CD1c-positive myeloid dendritic cell (primary cell): ENCODE measurements at regions not wholly inside any gene's neighbourhood (a gene's known extent, or its start where the extent isn't known, plus 50 kb on each side); places are given as distances from the start of the nearest gene placed in this dataset.
A peak's percentile ranks its signal among the peaks of the same experiment; 100 is the strongest.
"Not testable (repeated sequence)": the region's sequence is repeated elsewhere in the genome, so short reads cannot be mapped to it uniquely, and the experiment has no call there.

Experiments used
- DNase-seq: peaks from one replicate; pipeline ENCODE4 v3.0.0-alpha.2; 2016; ENCODE audit errors: extremely low spot score

DNA sequence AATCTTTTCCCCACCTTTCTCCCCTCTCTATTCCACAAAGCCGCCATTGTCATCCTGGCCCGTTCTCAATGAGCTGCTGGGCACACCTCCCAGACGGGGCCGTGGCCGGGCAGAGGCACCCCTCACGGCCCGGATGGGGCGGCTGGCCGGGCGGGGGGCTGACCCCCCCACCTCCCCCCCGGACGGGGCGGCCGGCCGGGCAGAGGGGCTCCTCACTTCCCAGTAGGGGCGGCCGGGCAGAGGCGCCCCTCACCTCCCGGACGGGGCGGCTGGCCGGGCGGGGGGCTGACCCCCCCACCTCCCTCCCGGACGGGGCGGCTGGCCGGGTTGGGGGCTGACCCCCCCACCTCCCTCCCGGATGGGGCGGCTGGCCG lies 85.6 kb downstream of the OR2B2 start:
- not testable (repeated sequence) for DNase-seq

DNA sequence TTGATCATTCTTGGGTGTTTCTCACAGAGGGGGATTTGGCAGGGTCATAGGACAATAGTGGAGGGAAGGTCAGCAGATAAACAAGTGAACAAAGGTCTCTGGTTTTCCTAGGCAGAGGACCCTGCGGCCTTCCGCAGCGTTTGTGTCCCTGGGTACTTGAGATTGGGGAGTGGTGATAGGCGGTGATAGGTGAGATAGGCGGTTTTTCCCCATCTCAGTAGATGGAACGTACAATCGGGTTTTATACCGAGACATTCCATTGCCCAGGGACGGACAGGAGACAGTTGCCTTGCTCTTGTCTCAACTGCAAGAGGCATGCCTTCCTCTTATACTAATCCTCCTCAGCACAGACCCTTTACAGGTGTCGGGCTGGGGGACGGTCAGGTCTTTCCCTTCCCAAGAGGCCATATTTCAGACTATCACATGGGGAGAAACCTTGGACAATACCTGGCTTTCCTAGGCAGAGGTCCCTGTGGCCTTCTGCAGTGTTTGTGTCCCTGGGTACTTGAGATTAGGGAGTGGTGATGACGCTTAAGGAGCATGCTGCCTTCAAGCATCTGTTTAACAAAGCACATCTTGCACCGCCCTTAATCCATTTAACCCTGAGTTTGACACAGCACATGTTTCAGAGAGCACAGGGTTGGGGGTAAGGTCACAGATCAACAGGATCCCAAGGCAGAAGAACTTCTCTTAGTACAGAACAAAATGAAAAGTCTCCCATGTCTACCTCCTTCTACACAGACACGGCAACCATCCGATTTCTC lies 86.2 kb downstream of the OR2B2 start:
- not testable (repeated sequence) for DNase-seq

DNA sequence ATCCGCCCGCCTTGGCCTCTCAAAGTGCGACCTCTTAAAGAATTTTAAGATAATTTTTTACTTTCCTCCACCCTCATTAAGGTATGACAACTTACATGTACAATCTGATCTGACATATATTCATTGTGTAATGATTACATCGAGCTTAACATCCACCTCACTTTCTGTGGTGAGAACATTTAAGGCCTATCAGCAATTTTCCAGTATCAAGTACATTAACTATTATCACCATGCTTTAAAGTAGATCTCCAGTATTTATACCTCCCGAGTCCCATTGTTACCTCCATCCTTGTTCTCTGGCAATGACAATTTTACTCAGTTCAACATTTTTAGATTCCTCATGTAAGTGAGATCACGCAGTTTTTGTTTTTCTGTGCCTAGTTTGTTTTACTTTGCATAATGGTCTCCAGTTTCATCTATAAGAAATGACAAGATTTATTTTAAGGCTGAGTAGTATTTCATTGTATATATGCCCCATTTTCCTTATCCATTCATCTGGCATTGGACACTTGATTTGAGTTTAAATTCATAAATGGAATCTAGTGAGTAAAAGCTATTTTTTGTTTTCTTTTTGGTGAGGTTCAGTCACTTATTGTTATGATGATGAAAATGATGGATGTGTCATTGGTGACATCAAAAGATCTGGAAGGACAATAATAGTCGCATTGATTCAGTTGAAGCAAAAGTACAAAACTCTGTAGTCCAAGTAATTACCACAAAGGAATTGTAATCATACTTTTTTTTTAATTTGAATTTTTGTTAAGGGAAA lies 87.0 kb downstream of the OR2B2 start:
- DNase-seq = no peak

DNA sequence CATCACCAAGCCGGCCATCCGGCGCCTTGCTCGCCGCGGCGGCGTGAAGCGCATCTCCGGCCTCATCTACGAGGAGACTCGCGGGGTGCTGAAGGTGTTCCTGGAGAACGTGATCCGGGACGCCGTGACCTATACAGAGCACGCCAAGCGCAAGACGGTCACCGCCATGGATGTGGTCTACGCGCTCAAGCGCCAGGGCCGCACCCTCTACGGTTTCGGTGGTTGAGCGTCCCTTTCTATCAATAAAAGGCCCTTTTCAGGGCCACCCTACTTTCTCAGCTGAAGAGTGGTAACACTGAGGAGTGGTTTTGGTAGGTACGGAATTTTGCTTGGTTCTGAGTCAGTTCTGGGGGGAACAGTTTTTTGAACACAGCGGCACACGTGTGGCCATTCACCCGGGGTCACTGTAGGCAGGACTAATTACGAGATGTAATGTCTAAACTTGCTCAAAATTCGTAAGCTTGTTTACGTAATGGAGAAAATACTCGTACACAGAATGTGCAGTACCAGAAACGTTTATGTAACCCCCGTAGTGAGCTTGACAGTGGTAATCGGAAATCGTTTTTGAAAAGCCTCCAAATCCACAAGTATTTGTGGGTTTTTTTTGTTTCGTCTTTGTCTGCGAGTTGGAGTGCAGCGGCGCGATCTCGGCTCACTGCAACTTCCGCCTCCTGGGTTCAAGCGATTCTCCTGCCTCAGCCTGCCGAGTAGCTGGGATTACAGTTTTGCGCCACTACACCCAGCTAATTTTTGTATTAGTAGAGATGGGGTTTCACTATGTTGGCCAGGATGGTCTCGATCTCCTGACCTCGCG lies 87.8 kb downstream of the OR2B2 start:
- DNase-seq = peak; percentile 61

DNA sequence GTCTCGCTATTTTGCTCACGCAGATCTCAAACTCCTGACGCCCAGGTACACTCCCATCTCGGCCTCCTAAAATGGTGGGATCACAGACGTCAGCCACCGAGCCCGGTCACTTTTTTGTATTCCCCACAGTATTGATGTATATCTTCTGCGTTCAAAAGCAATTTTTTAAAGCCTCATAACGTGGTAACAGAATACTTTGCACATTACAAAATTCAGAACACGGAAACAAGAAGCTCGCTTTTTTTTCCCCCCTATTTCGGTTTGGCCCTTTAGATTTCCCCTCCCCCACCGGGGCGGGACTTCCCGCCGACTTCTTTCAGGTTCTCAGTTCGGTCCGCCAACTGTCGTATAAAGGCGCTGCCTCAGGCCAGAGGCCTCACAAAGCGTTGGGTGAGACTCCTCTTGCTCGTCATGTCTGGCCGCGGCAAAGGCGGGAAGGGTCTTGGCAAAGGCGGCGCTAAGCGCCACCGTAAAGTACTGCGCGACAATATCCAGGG lies 88.4 kb downstream of the OR2B2 start:
- peak; percentile 60 for DNase-seq

DNA sequence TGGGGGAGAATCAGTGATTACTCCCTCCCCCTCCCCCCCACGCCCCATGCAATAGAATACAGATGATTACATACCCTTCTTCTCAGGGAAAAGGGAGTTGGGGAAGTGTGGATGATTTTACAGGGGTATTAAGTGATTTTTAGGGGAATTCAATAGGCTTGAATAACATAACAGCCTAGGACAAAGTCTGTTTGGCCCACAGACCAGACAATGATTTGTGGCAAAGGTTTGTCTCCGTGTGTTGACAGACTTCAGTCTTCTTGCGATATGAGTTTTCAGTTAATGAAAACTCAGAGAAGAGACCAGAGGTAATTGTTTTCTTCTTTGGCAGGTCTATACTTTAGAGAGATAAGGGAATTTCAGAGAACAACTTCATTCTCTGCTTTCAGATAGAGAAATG lies 95.3 kb downstream of the OR2B2 start:
- DNase-seq = no peak

DNA sequence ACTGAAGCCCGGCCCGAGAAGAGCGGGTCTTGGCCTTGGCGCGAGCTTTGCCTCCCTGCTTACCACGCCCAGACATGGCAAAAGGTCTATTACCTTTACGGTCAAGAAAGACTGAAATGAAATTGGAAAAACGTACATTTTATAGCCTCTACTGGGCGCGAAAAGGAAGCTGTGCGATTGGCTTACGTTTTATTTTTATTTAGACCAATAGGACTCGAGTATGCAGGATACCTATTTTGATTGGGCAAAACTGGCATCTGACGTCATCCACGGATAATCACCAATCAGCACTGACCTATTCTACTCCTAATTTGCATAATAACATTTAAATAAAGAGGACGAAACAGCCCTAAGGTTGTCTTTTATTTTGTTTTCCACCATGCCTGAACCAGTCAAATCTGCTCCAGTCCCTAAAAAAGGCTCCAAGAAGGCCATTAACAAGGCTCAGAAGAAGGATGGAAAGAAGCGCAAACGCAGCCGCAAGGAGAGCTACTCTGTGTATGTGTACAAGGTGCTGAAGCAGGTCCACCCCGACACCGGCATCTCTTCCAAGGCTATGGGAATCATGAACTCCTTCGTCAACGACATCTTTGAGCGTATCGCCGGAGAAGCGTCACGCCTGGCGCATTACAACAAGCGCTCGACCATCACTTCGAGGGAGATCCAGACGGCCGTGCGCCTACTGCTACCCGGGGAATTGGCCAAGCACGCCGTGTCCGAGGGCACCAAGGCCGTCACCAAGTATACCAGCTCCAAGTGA lies 97.4 kb downstream of the OR2B2 start:
- peak; percentile 92 for DNase-seq

DNA sequence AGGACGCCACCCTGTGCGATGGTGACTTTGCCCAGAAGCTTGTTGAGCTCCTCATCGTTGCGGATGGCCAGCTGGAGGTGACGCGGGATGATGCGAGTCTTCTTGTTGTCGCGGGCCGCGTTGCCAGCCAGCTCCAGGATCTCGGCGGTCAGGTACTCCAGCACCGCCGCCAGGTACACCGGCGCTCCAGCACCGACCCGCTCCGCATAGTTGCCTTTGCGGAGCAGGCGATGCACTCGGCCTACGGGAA lies 97.9 kb downstream of the OR2B2 start:
- not testable (repeated sequence) for DNase-seq

DNA sequence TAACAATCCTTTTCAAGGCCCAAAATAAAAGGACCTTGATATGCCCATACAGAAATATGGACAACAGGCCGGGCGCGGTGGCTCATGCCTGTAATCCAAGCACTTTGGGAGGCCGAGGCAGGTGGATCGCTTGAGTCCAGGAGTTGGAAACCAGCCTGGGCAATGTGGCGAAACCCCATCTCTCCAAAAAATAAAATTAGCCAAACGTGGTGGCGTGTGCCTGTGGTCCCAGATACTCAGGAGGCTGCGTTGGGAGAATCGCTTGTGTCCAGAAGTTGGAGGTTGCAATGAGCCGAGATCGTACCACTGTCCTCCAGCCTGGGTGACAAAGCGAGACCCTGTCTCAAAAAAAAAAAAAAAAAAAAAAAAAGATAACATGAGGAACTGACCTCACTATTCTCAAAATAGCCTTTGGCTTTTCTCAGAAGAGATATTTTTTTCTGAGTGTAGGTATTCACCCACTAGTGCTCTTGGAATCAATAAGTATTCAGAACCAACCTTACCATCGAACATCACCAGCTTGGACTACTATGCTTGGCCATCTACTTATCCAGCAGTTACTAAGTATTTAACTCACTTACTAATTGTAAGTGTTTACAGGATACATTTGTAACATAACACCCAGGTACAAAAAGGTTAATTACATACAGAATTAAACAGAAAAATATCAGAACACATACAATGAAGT lies 99.2 kb downstream of the OR2B2 start:
- DNase-seq = no peak

DNA sequence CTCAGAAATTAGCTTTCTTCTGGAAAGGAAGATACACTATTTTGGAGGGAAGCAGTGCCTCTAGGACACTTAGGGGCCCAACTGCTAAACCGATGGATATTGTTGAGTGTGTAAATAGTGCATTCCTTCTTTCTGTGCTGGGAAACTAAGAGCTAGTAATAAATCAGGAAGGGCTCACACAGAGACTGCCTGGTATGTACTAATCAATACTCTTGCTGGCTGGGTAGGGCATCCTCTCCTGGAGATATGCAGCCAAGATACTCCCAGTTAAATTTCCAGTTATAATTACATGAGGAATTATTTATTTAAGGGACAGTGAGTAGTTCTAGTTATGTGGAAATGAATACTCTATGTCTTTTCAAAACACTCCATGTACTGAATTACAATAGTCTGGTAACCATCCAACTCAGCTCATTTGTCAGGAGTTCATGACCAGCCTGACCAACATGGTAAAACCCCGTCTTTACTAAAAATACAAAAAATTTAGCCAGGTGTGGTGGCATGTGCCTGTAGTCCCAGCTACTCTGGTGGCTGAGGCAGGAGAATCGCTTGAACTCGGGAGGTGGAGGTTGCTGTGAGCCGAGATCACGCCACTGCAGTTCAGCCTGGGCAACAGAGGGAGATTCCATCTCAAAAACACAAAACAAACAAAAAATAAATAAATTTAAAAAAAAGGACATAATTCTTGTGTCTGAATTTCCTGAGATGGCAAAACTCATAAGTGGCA lies 100.0 kb downstream of the OR2B2 start:
- no peak for DNase-seq

DNA sequence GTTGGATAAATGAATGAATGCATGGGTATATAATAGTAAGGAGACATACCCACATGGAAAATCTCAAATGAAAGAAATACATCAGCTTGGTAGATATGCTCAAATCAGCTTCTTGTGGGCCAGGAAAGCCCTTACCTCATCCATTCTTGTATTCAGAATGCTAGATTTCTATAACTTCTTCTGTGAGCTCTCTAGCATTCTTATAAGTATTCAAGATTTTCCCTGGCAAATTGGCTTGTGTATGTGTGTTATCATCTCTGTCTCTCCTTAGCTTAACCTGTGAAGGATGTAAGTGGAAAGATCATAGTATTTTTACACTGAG lies 100.8 kb downstream of the OR2B2 start:
- no peak for DNase-seq

DNA sequence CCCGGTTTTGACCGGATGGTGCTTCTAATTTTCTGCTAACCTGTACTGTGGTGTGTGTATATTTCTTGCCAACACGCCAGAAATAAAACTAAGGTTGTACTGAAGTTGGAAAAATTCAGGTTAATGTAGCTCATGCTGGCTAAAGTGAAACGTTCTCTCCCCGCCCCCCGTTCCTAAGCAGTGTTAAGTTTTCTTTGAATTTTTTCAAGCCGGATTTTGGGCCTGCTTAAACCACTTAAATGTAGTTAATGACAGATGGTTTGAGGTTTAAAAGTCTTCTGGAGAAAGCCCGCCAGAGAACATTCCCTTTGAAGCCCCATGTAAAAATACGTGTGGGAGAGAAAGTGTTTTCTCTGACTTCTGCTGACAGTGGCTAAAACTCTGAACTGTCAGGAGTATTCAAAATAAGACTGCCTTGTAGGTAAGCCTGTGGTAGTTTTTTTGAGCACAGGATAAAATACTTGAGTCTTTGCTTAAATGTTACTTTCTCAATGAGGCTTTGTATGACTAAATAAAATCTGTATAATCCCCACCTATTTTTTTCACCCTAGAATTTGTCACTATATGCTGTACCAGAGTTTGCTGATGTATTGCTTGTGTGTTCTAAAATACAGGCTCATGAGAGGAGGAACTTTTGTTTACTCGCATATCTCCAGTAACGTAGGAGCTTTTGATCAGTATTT lies 101.3 kb downstream of the OR2B2 start:
- no peak for DNase-seq

DNA sequence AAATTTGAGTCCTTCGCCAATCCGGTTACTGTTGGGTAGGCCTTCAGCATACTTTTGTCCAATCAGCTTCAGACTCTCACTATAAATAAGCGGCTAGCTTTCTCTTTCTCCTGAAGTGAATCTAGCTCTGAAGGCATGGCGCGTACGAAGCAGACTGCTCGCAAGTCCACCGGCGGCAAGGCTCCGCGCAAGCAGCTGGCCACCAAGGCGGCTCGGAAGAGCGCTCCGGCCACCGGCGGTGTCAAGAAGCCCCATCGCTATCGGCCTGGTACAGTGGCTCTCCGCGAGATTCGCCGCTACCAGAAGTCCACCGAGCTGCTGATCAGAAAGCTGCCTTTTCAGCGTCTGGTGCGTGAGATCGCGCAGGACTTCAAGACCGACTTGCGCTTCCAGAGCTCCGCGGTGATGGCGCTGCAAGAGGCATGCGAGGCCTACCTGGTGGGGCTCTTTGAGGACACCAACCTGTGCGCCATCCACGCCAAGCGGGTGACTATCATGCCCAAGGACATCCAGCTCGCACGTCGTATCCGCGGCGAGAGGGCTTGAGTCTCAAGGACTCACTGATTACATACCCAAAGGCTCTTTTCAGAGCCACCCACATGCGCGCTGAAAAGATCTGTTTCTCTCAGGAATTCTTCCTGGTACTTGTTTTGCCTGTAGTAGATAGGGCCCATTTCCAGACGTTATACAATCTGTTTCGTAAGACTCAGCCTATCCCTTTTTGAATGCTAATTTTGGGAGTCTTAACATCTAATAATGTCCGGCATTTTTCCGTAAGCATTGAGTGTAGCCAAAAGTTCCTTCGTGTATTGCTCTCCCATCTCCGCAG lies 102.0 kb downstream of the OR2B2 start:
- DNase-seq = peak; percentile 95

DNA sequence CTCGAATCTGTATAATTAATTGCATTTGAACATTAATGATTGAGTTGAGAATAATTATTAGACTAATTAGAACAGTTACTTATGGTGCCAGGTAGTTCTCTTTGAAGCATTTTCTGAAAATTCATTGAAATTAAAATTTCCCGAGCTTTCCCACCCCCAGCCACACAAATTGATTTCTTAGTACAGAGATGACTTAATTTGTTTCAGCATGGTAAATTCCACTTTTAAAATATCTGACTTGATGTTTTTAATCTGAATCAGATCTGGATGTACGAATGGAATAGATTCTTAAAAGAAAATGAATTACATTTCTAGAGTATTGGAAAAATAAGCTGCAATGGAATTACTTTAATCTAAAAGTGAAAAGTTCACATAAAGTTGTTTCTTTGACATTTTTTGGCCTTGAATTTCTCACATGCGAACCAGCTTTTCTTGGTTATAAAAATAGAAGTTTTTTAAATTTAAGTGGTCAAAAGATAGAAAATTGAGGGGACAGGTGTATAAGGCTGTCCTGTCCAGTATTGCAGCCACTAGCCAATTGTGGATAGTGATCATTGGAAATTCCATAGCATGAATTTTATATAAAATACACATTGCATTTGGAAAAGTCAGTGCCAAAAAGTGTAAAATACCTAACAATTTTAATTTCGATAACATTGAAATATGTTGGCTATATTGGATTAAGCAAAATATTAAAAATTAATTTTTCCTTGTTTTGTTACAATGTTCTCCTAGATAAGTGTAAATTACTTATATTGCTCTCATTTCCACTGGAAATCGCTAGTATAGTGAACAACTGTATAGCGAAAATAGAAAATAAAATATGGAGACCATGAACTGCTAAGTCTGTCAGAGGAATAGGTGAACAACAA lies 102.9 kb downstream of the OR2B2 start:
- no peak for DNase-seq

DNA sequence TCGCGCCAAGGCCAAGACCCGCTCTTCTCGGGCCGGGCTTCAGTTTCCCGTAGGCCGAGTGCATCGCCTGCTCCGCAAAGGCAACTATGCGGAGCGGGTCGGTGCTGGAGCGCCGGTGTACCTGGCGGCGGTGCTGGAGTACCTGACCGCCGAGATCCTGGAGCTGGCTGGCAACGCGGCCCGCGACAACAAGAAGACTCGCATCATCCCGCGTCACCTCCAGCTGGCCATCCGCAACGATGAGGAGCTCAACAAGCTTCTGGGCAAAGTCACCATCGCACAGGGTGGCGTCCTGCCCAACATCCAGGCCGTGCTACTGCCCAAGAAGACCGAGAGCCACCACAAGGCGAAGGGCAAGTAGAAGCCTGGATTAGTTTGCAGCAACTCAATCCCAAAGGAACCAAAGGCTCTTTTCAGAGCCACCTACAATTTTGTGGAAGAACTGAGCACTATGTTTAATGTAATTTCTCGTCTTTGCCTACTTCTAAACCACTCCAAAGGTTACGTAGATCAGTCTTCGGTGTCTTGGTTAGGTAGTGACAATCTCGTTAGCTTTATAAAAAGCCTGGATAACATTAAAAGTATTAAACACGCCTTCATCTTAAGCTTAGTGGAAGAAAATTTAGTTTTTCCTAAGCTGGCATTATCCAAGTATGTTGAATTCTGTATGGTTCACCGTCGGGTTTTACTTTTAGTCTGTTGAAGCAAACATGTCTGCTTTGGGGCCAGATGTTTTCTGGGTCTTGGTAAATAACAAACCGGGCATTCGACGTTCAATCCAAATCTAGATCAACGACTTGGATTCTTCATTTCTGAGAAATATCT lies 103.7 kb downstream of the OR2B2 start:
- DNase-seq = not testable (repeated sequence)

DNA sequence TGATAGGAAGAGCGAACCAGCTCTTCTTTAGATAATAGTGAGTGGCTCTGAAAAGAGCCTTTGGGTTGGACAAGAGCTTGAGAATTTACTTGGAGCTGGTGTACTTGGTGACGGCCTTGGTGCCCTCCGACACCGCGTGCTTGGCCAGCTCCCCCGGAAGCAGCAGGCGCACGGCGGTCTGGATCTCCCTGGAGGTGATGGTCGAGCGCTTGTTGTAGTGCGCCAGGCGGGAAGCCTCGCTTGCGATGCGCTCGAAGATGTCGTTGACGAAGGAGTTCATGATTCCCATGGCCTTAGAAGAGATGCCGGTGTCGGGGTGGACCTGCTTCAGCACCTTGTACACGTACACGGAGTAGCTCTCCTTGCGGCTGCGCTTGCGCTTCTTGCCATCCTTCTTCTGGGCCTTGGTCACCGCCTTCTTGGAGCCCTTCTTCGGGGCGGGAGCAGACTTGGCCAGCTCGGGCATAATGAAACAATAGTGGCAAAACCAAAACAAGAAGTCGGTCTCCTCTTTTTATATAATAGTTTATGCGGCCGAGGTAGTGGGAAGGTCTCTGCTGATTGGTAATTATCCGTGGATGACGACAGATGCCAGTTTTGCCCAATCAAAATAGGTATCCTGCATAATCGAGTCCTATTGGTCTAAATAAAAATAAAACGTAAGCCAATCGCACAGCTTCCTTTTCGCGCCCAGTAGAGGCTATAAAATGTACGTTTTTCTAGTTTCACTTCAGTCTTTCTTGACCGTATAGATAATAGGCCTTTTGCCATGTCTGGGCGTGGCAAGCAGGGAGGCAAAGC lies 104.6 kb downstream of the OR2B2 start:
- peak; percentile 96 for DNase-seq
